ENCODE measurements at regions not wholly inside any gene's neighbourhood (a gene's known extent, or its start where the extent isn't known, plus 50 kb on each side); places are given as distances from the start of the nearest gene placed in this dataset.

- TF ChIP-seq CTCF (IDR thresholded peaks at IDR 0.05; ENCODE audit: low read depth, low read length): no peak
- TF ChIP-seq EZH2phosphoT487 (IDR thresholded peaks at IDR 0.05; ENCODE audit: low read depth): no peak
These were observed 117.8 kb downstream of the FGF18 start for GRCh38 chr5:171537070-171537849.
